ENCODE measurements at regions not wholly inside any gene's neighbourhood (a gene's known extent, or its start where the extent isn't known, plus 50 kb on each side); places are given as distances from the start of the nearest gene placed in this dataset.

DNA sequence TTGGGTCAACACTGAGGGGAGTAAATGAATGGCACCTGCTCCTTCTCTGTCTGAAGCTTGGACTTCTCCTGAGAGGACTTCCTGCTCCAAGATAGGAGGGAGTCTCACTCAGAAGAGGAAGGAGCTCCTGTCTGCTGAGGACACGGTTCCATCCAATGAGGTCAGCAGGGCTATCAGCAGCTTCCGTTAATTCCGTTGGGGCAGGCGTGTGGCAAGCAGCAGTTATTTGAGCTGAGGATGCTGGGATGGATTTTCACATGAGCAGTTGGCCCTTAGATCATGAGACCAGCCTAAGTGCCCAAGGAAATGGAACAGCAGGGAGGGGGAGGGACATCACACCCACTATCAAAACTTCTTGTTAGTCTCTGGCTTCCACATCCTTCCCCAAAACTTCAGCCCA, 159.0 kb upstream of the PZP start:
- no peak for TF ChIP-seq CTCF (IDR thresholded peaks at IDR 0.05; ENCODE audit: extremely low read depth, low read depth, low read length)
- no peak for DNase-seq (ENCODE audit: insufficient read length, low spot score, missing footprints)

GRCh38 chr12:9365296-9365695, 157.1 kb upstream of the PZP start:
- H4K20me1 ChIP-seq (ENCODE audit: insufficient read depth, low read length) = no peaks in the 10 kb centered on the region
- no peak for TF ChIP-seq CTCF (IDR thresholded peaks at IDR 0.05; ENCODE audit: extremely low read depth, low read depth, low read length)
- no peaks in the 10 kb centered on the region for H3K36me3 ChIP-seq (ENCODE audit: insufficient read depth, low read length)
- peak overlapping the region; percentile 74 for H3K4me2 ChIP-seq (ENCODE audit: insufficient read depth, low read length)
- no peaks in the 10 kb centered on the region for H3K79me2 ChIP-seq (ENCODE audit: insufficient read depth, low read length)
- no peaks in the 10 kb centered on the region for H3K9me3 ChIP-seq (ENCODE audit: low read depth, low read length)
- H3K27ac ChIP-seq (ENCODE audit: low read depth, low read length) = peak overlapping the region; percentile 56
- H3K4me3 ChIP-seq (ENCODE audit: insufficient read depth, low read length) = peak overlapping the region; percentile 38
- H3K27me3 ChIP-seq (ENCODE audit: insufficient read depth, low read length) = no peaks in the 10 kb centered on the region
- no peak for DNase-seq (ENCODE audit: insufficient read length, low spot score, missing footprints)
- peak overlapping the region; percentile 74 for H2AFZ ChIP-seq (ENCODE audit: low read length)
- peaks cover 14% of the 10 kb centered on the region for H3K4me1 ChIP-seq (ENCODE audit: insufficient read depth, low read length)

More for the DNA sequence above, 159.0 kb upstream of the PZP start:
- Histone ChIP-seq H3K9me3 (ENCODE audit: low read depth, low read length) (no peaks in the 10 kb centered on the region), H4K20me1 (ENCODE audit: insufficient read depth, low read length) (no peaks in the 10 kb centered on the region), H3K4me3 (ENCODE audit: insufficient read depth, low read length) (no peak overlapping the region), H3K79me2 (ENCODE audit: insufficient read depth, low read length) (no peaks in the 10 kb centered on the region), H2AFZ (ENCODE audit: low read length) (no peak overlapping the region), H3K27me3 (ENCODE audit: insufficient read depth, low read length) (no peaks in the 10 kb centered on the region), H3K4me1 (ENCODE audit: insufficient read depth, low read length) (peaks cover 14% of the 10 kb centered on the region), H3K36me3 (ENCODE audit: insufficient read depth, low read length) (no peaks in the 10 kb centered on the region), H3K27ac (ENCODE audit: low read depth, low read length) (no peak overlapping the region), H3K4me2 (ENCODE audit: insufficient read depth, low read length) (no peak overlapping the region)

DNA sequence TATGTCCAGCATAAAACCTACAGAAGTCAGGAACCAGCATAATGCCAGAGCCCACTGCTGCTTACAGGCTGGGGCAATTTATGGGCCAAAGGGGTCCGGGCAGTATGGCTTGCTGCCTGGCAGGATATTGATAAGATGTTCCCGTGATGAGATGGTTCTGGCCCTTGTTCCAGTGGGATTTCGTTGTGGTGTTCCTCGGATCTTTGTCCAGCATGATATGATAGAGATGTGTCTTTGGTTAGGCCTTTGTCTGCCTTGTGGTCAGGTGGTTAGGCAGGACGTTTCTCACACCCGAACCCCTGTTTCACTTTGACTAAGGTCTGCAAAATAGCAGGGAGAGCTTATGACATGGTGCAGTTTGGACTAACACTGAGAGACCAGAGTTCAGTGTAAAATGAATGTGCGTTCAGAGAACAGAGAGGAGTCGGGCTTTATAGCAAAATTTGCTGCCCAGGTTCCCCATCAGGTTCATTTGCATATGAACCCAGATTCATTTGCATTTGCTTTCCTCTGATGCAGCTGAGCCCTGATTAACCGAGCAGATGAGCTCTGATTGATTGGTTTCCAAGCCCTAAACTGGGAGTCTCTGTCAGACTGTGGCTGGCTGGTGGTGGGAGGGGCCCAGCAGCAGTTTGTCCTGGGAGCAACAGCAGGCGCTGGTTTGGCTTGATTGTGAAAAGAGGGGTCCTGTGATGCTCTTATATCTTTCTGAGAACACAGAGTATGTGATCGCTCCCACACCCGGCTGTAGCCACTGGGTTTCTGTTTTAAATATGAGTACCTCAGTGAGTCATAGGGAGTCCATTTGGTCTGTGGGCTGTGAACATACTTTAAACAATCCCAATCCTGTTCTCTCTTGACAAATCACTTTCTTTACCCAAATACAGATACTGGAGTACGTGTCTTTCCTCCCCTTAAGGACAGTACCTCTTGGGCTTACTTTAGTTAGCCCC, 156.3 kb upstream of the PZP start:
- peak overlapping the region; percentile 38 for H3K4me3 ChIP-seq (ENCODE audit: insufficient read depth, low read length)
- H3K36me3 ChIP-seq (ENCODE audit: insufficient read depth, low read length) = no peaks in the 10 kb centered on the region
- peak overlapping the region; percentile 74 for H3K4me2 ChIP-seq (ENCODE audit: insufficient read depth, low read length)
- no peaks in the 10 kb centered on the region for H3K79me2 ChIP-seq (ENCODE audit: insufficient read depth, low read length)
- H4K20me1 ChIP-seq (ENCODE audit: insufficient read depth, low read length) = no peaks in the 10 kb centered on the region
- H2AFZ ChIP-seq (ENCODE audit: low read length) = peak overlapping the region; percentile 74
- TF ChIP-seq CTCF (IDR thresholded peaks at IDR 0.05; ENCODE audit: extremely low read depth, low read depth, low read length) = no peak
- DNase-seq (ENCODE audit: insufficient read length, low spot score, missing footprints) = no peak
- peak overlapping the region; percentile 56 for H3K27ac ChIP-seq (ENCODE audit: low read depth, low read length)
- no peaks in the 10 kb centered on the region for H3K27me3 ChIP-seq (ENCODE audit: insufficient read depth, low read length)
- H3K4me1 ChIP-seq (ENCODE audit: insufficient read depth, low read length) = peaks cover 14% of the 10 kb centered on the region
- H3K9me3 ChIP-seq (ENCODE audit: low read depth, low read length) = no peaks in the 10 kb centered on the region

- DNase-seq (ENCODE audit: insufficient read length, low spot score, missing footprints) = no peak
- Histone ChIP-seq H3K4me3 (ENCODE audit: insufficient read depth, low read length) (no peak overlapping the region), H3K4me1 (ENCODE audit: insufficient read depth, low read length) (peaks cover 14% of the 10 kb centered on the region)
These were observed 154.9 kb upstream of the PZP start for GRCh38 chr12:9363145-9363544.

More at GRCh38 chr12:9363145-9363544, 154.9 kb upstream of the PZP start:
- H2AFZ ChIP-seq (ENCODE audit: low read length) = no peak overlapping the region
- no peaks in the 10 kb centered on the region for H4K20me1 ChIP-seq (ENCODE audit: insufficient read depth, low read length)
- no peak overlapping the region for H3K4me2 ChIP-seq (ENCODE audit: insufficient read depth, low read length)
- no peaks in the 10 kb centered on the region for H3K9me3 ChIP-seq (ENCODE audit: low read depth, low read length)
- H3K36me3 ChIP-seq (ENCODE audit: insufficient read depth, low read length) = no peaks in the 10 kb centered on the region
- H3K27ac ChIP-seq (ENCODE audit: low read depth, low read length) = no peak overlapping the region
- H3K79me2 ChIP-seq (ENCODE audit: insufficient read depth, low read length) = no peaks in the 10 kb centered on the region
- TF ChIP-seq CTCF (IDR thresholded peaks at IDR 0.05; ENCODE audit: extremely low read depth, low read depth, low read length) = no peak
- no peaks in the 10 kb centered on the region for H3K27me3 ChIP-seq (ENCODE audit: insufficient read depth, low read length)

Data from osteoblast (primary cell).